Choroid plexus epithelial cell (primary cell): ENCODE measurements at regions not wholly inside any gene's neighbourhood (a gene's known extent, or its start where the extent isn't known, plus 50 kb on each side); places are given as distances from the start of the nearest gene placed in this dataset.

Experiments used
- DNase-seq: peaks from one replicate; pipeline ENCODE4 v3.0.0-alpha.2; 2010; ENCODE audit warnings: low read depth
- H3K4me3 ChIP-seq: 2 replicates; pipeline ENCODE4 v1.5.1; 2011; ENCODE audit warnings: low read depth, mild to moderate bottlenecking, control low read depth, low read length, moderate library complexity
- CTCF ChIP-seq: conservative IDR thresholded peaks from 2 replicates; pipeline ENCODE4 v1.5.1; 2011; ENCODE audit warnings: low read depth, mild to moderate bottlenecking, control low read depth, inconsistent platforms, low read length, moderate library complexity

GRCh38 chr2:188220535-188220934 is 71.1 kb upstream of the GULP1 start:
- TF ChIP-seq CTCF, result no peak
- no peak for DNase-seq

GRCh38 chr2:188227713-188228112 is 64.0 kb upstream of the GULP1 start:
- DNase-seq, result no peak
- H3K4me3 ChIP-seq, result no peak overlapping the region
- TF ChIP-seq CTCF, result no peak

More at GRCh38 chr2:188220535-188220934, 71.1 kb upstream of the GULP1 start:
- no peak overlapping the region for H3K4me3 ChIP-seq

- H3K4me3 ChIP-seq, result no peak overlapping the region
- no peak for TF ChIP-seq CTCF
- peak; percentile 4 for DNase-seq
Measured at GRCh38 chr2:188235364-188235763, 56.3 kb upstream of the GULP1 start.

GRCh38 chr2:188238386-188238785 is 53.3 kb upstream of the GULP1 start:
- TF ChIP-seq CTCF, result no peak
- DNase-seq, result no peak
- H3K4me3 ChIP-seq, result no peak overlapping the region
